Body of pancreas (tissue), 4 donors: ENCODE measurements at regions not wholly inside any gene's neighbourhood (a gene's known extent, or its start where the extent isn't known, plus 50 kb on each side); places are given as distances from the start of the nearest gene placed in this dataset.

Experiments
- CTCF ChIP-seq, 7 experiments: fragments of 450-650 bp in 4 of 7; fragments of 200-600 bp in 3 of 7; sonication (generic) in 3 of 7; IDR thresholded peaks; one replicate each; pipeline ENCODE4 v1.5.1; 2016 to 2019; ENCODE audit warnings: antibody characterized with exemption in 7 of 7
- POLR2A ChIP-seq, 3 donors: fragments of 450-650 bp; IDR thresholded peaks; one replicate each; pipeline ENCODE4 v1.6.1; 2016; ENCODE audit warnings: antibody characterized with exemption in 3 of 3, mild to moderate bottlenecking in 2 of 3

- TF ChIP-seq CTCF (IDR thresholded peaks at IDR 0.05) (no peak), POLR2A (IDR thresholded peaks at IDR 0.05) (no peak)
These were observed 59.7 kb upstream of the ROPN1 start for GRCh38 chr3:124051636-124052035.
